ENCODE measurements at regions not wholly inside any gene's neighbourhood (a gene's known extent, or its start where the extent isn't known, plus 50 kb on each side); places are given as distances from the start of the nearest gene placed in this dataset.

- ATAC-seq (no peak), DNase-seq (no peak)
- no peaks in the 10 kb centered on the region for H3K27me3 Mint-ChIP-seq (ENCODE audit: low read depth in 2 of 2)
- H3K4me3 Mint-ChIP-seq = no peak overlapping the region
- no peaks in the 10 kb centered on the region for H3K4me1 Mint-ChIP-seq
- peaks cover 3 to 15% of the 10 kb centered on the region in 2 donors for H3K9me3 Mint-ChIP-seq
- H3K9me3 ChIP-seq (ENCODE audit: control insufficient read depth, insufficient read depth, low read length) = no peaks in the 10 kb centered on the region
- no peak overlapping the region for H3K4me3 ChIP-seq (ENCODE audit: low read length)
- H3K27ac ChIP-seq (ENCODE audit: low read length) = no peak overlapping the region
- intact Hi-C loops (cut with micrococcal nuclease) = no loop called here
- TF ChIP-seq CTCF (IDR thresholded peaks at IDR 0.05) = no peak
- 91% methylated on average over 1 of the region's 2 CpGs for WGBS (ENCODE audit: insufficient coverage)
- H3K27ac Mint-ChIP-seq = no peak overlapping the region
- no peaks in the 10 kb centered on the region for H3K4me1 ChIP-seq (ENCODE audit: control insufficient read depth, insufficient read depth, low read length)
- no peaks in the 10 kb centered on the region for H3K27me3 ChIP-seq (ENCODE audit: control insufficient read depth, insufficient read depth, low read length)
- H3K36me3 ChIP-seq (ENCODE audit: control insufficient read depth, insufficient read depth, low read length) = no peaks in the 10 kb centered on the region
- H3K36me3 Mint-ChIP-seq = peaks cover 4% of the 10 kb centered on the region
These were observed 203.4 kb downstream of the RND3 start for GRCh38 chr2:150284116-150284515.

GRCh38 chr2:150282771-150283371, 204.6 kb downstream of the RND3 start:
- no peaks in the 10 kb centered on the region for H3K36me3 ChIP-seq (ENCODE audit: control insufficient read depth, insufficient read depth, low read length)
- peaks cover under 1% of the 10 kb centered on the region for H3K9me3 ChIP-seq (ENCODE audit: control insufficient read depth, insufficient read depth, low read length)
- ATAC-seq (no peak), DNase-seq (no peak)
- peaks cover 3 to 13% of the 10 kb centered on the region in 2 donors for H3K9me3 Mint-ChIP-seq
- intact Hi-C loops (cut with micrococcal nuclease) = no loop called here
- H3K27ac Mint-ChIP-seq = no peak overlapping the region
- no peak for TF ChIP-seq CTCF (IDR thresholded peaks at IDR 0.05)
- H3K4me1 ChIP-seq (ENCODE audit: control insufficient read depth, insufficient read depth, low read length) = no peaks in the 10 kb centered on the region
- H3K4me3 ChIP-seq (ENCODE audit: low read length) = no peak overlapping the region
- no peak overlapping the region for H3K27ac ChIP-seq (ENCODE audit: low read length)
- 67% methylated on average over 1 of the region's 2 CpGs for WGBS (ENCODE audit: insufficient coverage)
- H3K4me1 Mint-ChIP-seq = no peaks in the 10 kb centered on the region
- peaks cover 4% of the 10 kb centered on the region for H3K36me3 Mint-ChIP-seq
- H3K27me3 Mint-ChIP-seq (ENCODE audit: low read depth in 2 of 2) = no peaks in the 10 kb centered on the region
- H3K4me3 Mint-ChIP-seq = no peak overlapping the region
- no peaks in the 10 kb centered on the region for H3K27me3 ChIP-seq (ENCODE audit: control insufficient read depth, insufficient read depth, low read length)

- Histone ChIP-seq H3K27ac (ENCODE audit: low read length) (no peak overlapping the region), H3K27me3 (ENCODE audit: control insufficient read depth, insufficient read depth, low read length) (no peaks in the 10 kb centered on the region), H3K36me3 (ENCODE audit: control insufficient read depth, insufficient read depth, low read length) (no peaks in the 10 kb centered on the region), H3K9me3 (ENCODE audit: control insufficient read depth, insufficient read depth, low read length) (peaks cover 4% of the 10 kb centered on the region), H3K4me3 (ENCODE audit: low read length) (no peak overlapping the region), H3K4me1 (ENCODE audit: control insufficient read depth, insufficient read depth, low read length) (no peaks in the 10 kb centered on the region)
- no peaks in the 10 kb centered on the region for H3K4me1 Mint-ChIP-seq
- DNase-seq (no peak), ATAC-seq (no peak)
- H3K27me3 Mint-ChIP-seq (ENCODE audit: low read depth in 2 of 2) = no peaks in the 10 kb centered on the region
- WGBS (ENCODE audit: insufficient coverage) = 89% methylated on average over 4 of the region's 4 CpGs
- H3K9me3 Mint-ChIP-seq = peaks cover 4 to 14% of the 10 kb centered on the region in 2 donors
- TF ChIP-seq CTCF (IDR thresholded peaks at IDR 0.05) = no peak
- H3K27ac Mint-ChIP-seq = no peak overlapping the region
- intact Hi-C loops (cut with micrococcal nuclease) = no loop called here
- no peak overlapping the region for H3K4me3 Mint-ChIP-seq
- H3K36me3 Mint-ChIP-seq = peaks cover 4% of the 10 kb centered on the region
These were observed 205.1 kb downstream of the RND3 start for GRCh38 chr2:150282357-150282756.

- intact Hi-C loops (cut with micrococcal nuclease) = no loop called here
- no peak overlapping the region for H3K27ac Mint-ChIP-seq
These were observed 207.2 kb downstream of the RND3 start for GRCh38 chr2:150280231-150280630.

More at GRCh38 chr2:150280231-150280630, 207.2 kb downstream of the RND3 start:
- H3K4me1 Mint-ChIP-seq = no peaks in the 10 kb centered on the region
- 50% methylated on average over 1 of the region's 1 CpG for WGBS (ENCODE audit: insufficient coverage)
- Histone ChIP-seq H3K27ac (ENCODE audit: low read length) (no peak overlapping the region), H3K4me1 (ENCODE audit: control insufficient read depth, insufficient read depth, low read length) (no peaks in the 10 kb centered on the region), H3K36me3 (ENCODE audit: control insufficient read depth, insufficient read depth, low read length) (no peaks in the 10 kb centered on the region), H3K27me3 (ENCODE audit: control insufficient read depth, insufficient read depth, low read length) (no peaks in the 10 kb centered on the region), H3K9me3 (ENCODE audit: control insufficient read depth, insufficient read depth, low read length) (peaks cover 11% of the 10 kb centered on the region), H3K4me3 (ENCODE audit: low read length) (no peak overlapping the region)
- peaks cover 9 to 24% of the 10 kb centered on the region in 2 donors for H3K9me3 Mint-ChIP-seq
- no peak for DNase-seq
- TF ChIP-seq CTCF (IDR thresholded peaks at IDR 0.05) = no peak
- ATAC-seq = no peak
- H3K4me3 Mint-ChIP-seq = no peak overlapping the region
- no peaks in the 10 kb centered on the region for H3K27me3 Mint-ChIP-seq (ENCODE audit: low read depth in 2 of 2)
- peaks cover 4% of the 10 kb centered on the region for H3K36me3 Mint-ChIP-seq
